ENCODE measurements at regions not wholly inside any gene's neighbourhood (a gene's known extent, or its start where the extent isn't known, plus 50 kb on each side); places are given as distances from the start of the nearest gene placed in this dataset.

DNA sequence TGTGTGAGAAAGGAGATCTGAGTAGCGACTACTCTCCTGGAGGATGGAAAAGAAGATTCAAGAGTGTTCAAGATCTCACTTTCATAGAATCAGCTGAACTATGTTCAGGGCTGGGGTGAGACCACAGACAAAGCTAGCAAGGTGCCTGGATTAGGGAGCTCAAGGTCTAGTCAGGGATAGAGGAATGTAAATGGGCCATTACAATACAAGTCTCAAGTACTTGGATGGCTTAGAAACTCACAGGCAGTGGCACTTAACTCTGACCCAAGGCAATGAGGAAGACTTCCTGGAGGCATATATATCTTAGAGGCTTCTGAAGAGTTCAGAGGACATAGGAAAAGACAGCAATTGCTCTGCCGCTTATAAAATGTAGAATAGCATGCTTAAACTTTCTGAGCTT is 184.9 kb upstream of the CDH11 start:
- Histone ChIP-seq H3K27me3 (ENCODE audit: insufficient read depth, low read depth) (no peaks in the 10 kb centered on the region), H3K36me3 (ENCODE audit: insufficient read depth) (no peaks in the 10 kb centered on the region), H3K9ac (no peak overlapping the region), H3K79me2 (ENCODE audit: insufficient read depth, low read depth) (no peaks in the 10 kb centered on the region), H3K4me1 (ENCODE audit: low read depth, poor library complexity, severe bottlenecking) (no peaks in the 10 kb centered on the region), H3K27ac (no peak overlapping the region), H4K20me1 (ENCODE audit: insufficient read depth) (no peaks in the 10 kb centered on the region), H2AFZ (ENCODE audit: low read depth) (no peak overlapping the region), H3K4me3 (IDR thresholded peaks at IDR 0.05; ENCODE audit: insufficient read depth, low read depth, low read length) (no peak overlapping the region), H3K4me2 (no peak overlapping the region)
- TF ChIP-seq, protein P1, sequence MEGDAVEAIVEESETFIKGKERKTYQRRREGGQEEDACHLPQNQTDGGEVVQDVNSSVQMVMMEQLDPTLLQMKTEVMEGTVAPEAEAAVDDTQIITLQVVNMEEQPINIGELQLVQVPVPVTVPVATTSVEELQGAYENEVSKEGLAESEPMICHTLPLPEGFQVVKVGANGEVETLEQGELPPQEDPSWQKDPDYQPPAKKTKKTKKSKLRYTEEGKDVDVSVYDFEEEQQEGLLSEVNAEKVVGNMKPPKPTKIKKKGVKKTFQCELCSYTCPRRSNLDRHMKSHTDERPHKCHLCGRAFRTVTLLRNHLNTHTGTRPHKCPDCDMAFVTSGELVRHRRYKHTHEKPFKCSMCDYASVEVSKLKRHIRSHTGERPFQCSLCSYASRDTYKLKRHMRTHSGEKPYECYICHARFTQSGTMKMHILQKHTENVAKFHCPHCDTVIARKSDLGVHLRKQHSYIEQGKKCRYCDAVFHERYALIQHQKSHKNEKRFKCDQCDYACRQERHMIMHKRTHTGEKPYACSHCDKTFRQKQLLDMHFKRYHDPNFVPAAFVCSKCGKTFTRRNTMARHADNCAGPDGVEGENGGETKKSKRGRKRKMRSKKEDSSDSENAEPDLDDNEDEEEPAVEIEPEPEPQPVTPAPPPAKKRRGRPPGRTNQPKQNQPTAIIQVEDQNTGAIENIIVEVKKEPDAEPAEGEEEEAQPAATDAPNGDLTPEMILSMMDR (conservative IDR thresholded peaks at IDR 0.05; ENCODE audit: low read depth, low read length) = no peak

DNA sequence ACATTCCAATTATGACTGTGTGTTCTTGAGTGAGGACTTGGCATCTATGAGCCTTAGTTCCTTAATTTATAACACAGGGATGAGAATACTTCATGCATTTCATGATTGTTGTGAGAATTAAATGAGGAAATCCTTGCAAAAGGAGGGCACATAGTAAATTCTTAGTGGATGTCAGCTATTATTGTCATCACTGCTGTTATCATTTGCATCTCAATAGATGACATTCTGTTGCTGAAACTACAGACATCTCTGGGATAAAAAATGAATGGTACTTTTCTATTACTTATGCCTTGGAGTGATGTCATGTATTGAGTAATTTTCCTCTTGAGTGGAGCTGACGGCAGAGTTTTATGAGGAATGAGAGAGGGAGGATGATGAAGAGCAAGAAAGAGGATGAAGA is 184.4 kb upstream of the CDH11 start:
- Histone ChIP-seq H4K20me1 (ENCODE audit: insufficient read depth) (no peaks in the 10 kb centered on the region), H3K4me2 (no peak overlapping the region), H3K4me3 (IDR thresholded peaks at IDR 0.05; ENCODE audit: insufficient read depth, low read depth, low read length) (no peak overlapping the region), H3K36me3 (ENCODE audit: insufficient read depth) (no peaks in the 10 kb centered on the region), H2AFZ (ENCODE audit: low read depth) (no peak overlapping the region), H3K9ac (no peak overlapping the region), H3K4me1 (ENCODE audit: low read depth, poor library complexity, severe bottlenecking) (no peaks in the 10 kb centered on the region), H3K27me3 (ENCODE audit: insufficient read depth, low read depth) (no peaks in the 10 kb centered on the region), H3K79me2 (ENCODE audit: insufficient read depth, low read depth) (no peaks in the 10 kb centered on the region), H3K27ac (no peak overlapping the region)
- TF ChIP-seq, protein P1 (conservative IDR thresholded peaks at IDR 0.05; ENCODE audit: low read depth, low read length) = no peak

DNA sequence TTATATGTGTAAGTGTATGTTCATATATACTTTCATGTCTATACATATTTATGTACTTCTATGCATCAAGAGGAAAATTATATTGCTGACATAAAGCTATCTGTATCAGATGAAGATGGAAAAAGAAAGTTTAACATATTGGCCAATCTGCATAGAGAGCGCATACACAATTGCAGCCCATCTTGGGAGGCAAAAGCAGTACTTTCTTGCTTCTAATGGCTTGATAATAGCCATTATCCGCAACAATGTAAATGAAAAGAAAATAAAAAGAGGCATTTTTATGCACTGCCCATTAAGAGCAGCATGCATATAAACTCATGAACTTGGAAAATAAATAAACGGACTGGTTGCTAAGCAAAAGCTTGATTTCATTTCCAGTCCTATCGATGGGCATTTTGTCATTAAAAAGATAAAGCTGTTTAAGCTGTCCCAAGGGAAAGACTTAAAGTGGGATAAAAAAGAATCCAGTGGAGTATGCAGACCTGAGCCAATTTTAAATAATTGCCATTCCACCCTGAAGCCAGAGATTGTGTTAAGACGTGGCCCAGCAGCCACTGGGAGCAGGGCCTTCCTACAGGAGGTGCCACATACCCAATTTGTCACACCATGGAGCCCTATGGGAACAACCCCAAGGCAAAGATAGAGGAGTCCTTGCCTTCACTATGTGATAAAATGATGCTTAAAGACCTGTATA is 183.6 kb upstream of the CDH11 start:
- Histone ChIP-seq H3K79me2 (ENCODE audit: insufficient read depth, low read depth) (no peaks in the 10 kb centered on the region), H3K4me2 (no peak overlapping the region), H3K4me1 (ENCODE audit: low read depth, poor library complexity, severe bottlenecking) (no peaks in the 10 kb centered on the region), H3K4me3 (IDR thresholded peaks at IDR 0.05; ENCODE audit: insufficient read depth, low read depth, low read length) (no peak overlapping the region), H4K20me1 (ENCODE audit: insufficient read depth) (no peaks in the 10 kb centered on the region), H2AFZ (ENCODE audit: low read depth) (no peak overlapping the region), H3K27ac (no peak overlapping the region), H3K36me3 (ENCODE audit: insufficient read depth) (no peaks in the 10 kb centered on the region), H3K9ac (no peak overlapping the region), H3K27me3 (ENCODE audit: insufficient read depth, low read depth) (no peaks in the 10 kb centered on the region)
- TF ChIP-seq, protein P1 (conservative IDR thresholded peaks at IDR 0.05; ENCODE audit: low read depth, low read length) = no peak

DNA sequence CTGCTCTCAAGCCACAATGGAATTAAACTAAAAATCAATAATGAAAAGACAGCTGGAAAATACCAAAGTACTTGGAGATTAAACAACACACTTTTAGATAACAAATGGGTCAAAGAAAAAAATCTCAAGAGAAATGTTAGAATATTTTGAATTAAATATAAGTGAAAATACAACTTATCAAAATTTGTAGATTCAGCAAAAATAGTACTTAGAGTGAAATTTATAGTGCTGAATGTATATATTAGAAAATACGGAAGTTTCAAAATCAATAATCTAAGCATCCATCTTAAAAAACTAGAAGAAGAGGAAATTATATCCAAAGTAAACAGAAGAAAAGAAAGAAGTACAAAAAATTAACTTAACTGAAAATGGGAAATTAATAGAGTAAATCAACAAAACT is 179.2 kb upstream of the CDH11 start:
- no peaks in the 10 kb centered on the region for H3K79me2 ChIP-seq (ENCODE audit: insufficient read depth, low read depth)
- H4K20me1 ChIP-seq (ENCODE audit: insufficient read depth) = no peaks in the 10 kb centered on the region
- H3K36me3 ChIP-seq (ENCODE audit: insufficient read depth) = no peaks in the 10 kb centered on the region
- H3K9ac ChIP-seq = no peak overlapping the region
- no peak overlapping the region for H2AFZ ChIP-seq (ENCODE audit: low read depth)
- no peak overlapping the region for H3K27ac ChIP-seq
- no peaks in the 10 kb centered on the region for H3K27me3 ChIP-seq (ENCODE audit: insufficient read depth, low read depth)
- no peaks in the 10 kb centered on the region for H3K4me1 ChIP-seq (ENCODE audit: low read depth, poor library complexity, severe bottlenecking)
- TF ChIP-seq, protein P1 (conservative IDR thresholded peaks at IDR 0.05; ENCODE audit: low read depth, low read length) = no peak
- H3K4me3 ChIP-seq (IDR thresholded peaks at IDR 0.05; ENCODE audit: insufficient read depth, low read depth, low read length) = no peak overlapping the region
- H3K4me2 ChIP-seq = no peak overlapping the region
